Caco-2 (cell line): ENCODE measurements at regions not wholly inside any gene's neighbourhood (a gene's known extent, or its start where the extent isn't known, plus 50 kb on each side); places are given as distances from the start of the nearest gene placed in this dataset.

Source experiments
- BruUV-seq: library from RNA; stranded (reverse); fragments of 400-500 nt; replicated peaks from 2 replicates; lab custom pipeline; 2021; lab: Mats Ljungman, UMichigan
- CTCF ChIA-PET: fragments of 300-600 bp; sonication (Branson Sonifier 250); formaldehyde crosslinking; loops from one replicate; lab custom pipeline; 2022; ENCODE audit warnings: antibody characterized with exemption; lab: Charles Lee
- POLR2A ChIA-PET: fragments of 300-600 bp; sonication (Branson Sonifier 250); formaldehyde crosslinking; loops from one replicate; lab custom pipeline; 2022; ENCODE audit warnings: antibody characterized with exemption; lab: Charles Lee
- DNase-seq, 2 experiments: peaks; one replicate each; pipeline versions ENCODE4 v3.0.0 to v3.0.0-alpha.2; 2020 to 2022
- H3K27me3 ChIP-seq: replicated peaks from 2 replicates; pipeline ENCODE4 v1.6.0; 2011; ENCODE audit warnings: low read length; ENCODE audit not compliant: control insufficient read depth, insufficient read depth
- H3K36me3 ChIP-seq: 2 replicates; pipeline ENCODE4 v1.5.1; 2011; ENCODE audit warnings: low read length; ENCODE audit not compliant: control insufficient read depth, insufficient read depth
- H3K4me1 ChIP-seq: fragments of 250-450 bp; sonication (Bioruptor Pico); 2 replicates; pipeline ENCODE4 v1.5.1; 2020; ENCODE audit warnings: mild to moderate bottlenecking
- H3K4me3 ChIP-seq: 2 replicates; pipeline ENCODE4 v1.5.1; 2011; ENCODE audit warnings: low read depth, mild to moderate bottlenecking, control low read depth, low read length
- H3K9me3 ChIP-seq: fragments of 250-450 bp; sonication (Bioruptor Pico); 2 replicates; pipeline ENCODE4 v1.5.1; 2020; ENCODE audit warnings: mild to moderate bottlenecking, moderate library complexity
- H3K27ac Mint-ChIP-seq: one replicate; pipeline ENCODE4 v1.8.0; 2022; ENCODE audit warnings: mixed read lengths; ENCODE audit not compliant: unreplicated experiment
- H3K27me3 Mint-ChIP-seq: one replicate; pipeline ENCODE4 v1.8.0; 2022; ENCODE audit warnings: mixed read lengths; ENCODE audit not compliant: insufficient read depth, unreplicated experiment
- H3K36me3 Mint-ChIP-seq: one replicate; pipeline ENCODE4 v1.8.0; 2022; ENCODE audit warnings: mild to moderate bottlenecking, mixed read lengths; ENCODE audit not compliant: insufficient read depth, unreplicated experiment
- H3K4me1 Mint-ChIP-seq: one replicate; pipeline ENCODE4 v1.8.0; 2022; ENCODE audit warnings: low read depth, mixed read lengths; ENCODE audit not compliant: unreplicated experiment
- H3K4me3 Mint-ChIP-seq: one replicate; pipeline ENCODE4 v1.8.0; 2022; ENCODE audit warnings: mild to moderate bottlenecking, moderate library complexity, mixed read lengths; ENCODE audit not compliant: unreplicated experiment
- H3K9me3 Mint-ChIP-seq: one replicate; pipeline ENCODE4 v1.8.0; 2022; ENCODE audit warnings: mixed read lengths; ENCODE audit not compliant: unreplicated experiment
- intact Hi-C: fragments of 100-400 bp; cut with micrococcal nuclease; formaldehyde crosslinking; loops from one replicate; pipeline ENCODE4 v1.10.0; 2022; ENCODE audit not compliant: unreplicated experiment
- TF ChIP-seq, protein P1 (sequence below), 2 experiments: fragments of 200-600 bp in 1 of 2; IDR thresholded peaks; 1 replicate in 1 of 2; 2 replicates in 1 of 2; pipeline versions ENCODE4 v1.5.1 to v1.8.0; 2011 to 2022; ENCODE audit warnings: antibody characterized with exemption in 1 of 2, control low read depth in 1 of 2, inconsistent platforms in 1 of 2, low read depth in 1 of 2, low read length in 1 of 2, mild to moderate bottlenecking in 1 of 2, moderate library complexity in 1 of 2; ENCODE audit not compliant: insufficient read depth in 1 of 2, severe bottlenecking in 1 of 2, unreplicated experiment in 1 of 2

GRCh38 chr16:50982808-50983207, 168.3 kb downstream of the SALL1 start:
- Mint-ChIP-seq H3K4me3 (no peak overlapping the region), H3K27ac (no peak overlapping the region), H3K9me3 (no peaks in the 10 kb centered on the region), H3K27me3 (peaks cover 4% of the 10 kb centered on the region), H3K4me1 (no peaks in the 10 kb centered on the region), H3K36me3 (peaks cover 5% of the 10 kb centered on the region)
- Histone ChIP-seq H3K4me3 (no peak overlapping the region), H3K4me1 (no peaks in the 10 kb centered on the region; the same call in 1 of the 2 replicates), H3K27me3 (no peaks in the 10 kb centered on the region), H3K9me3 (no peaks in the 10 kb centered on the region; the same call in 1 of the 2 replicates), H3K36me3 (no peaks in the 10 kb centered on the region)
- no peak for DNase-seq
- TF ChIP-seq, protein P1, sequence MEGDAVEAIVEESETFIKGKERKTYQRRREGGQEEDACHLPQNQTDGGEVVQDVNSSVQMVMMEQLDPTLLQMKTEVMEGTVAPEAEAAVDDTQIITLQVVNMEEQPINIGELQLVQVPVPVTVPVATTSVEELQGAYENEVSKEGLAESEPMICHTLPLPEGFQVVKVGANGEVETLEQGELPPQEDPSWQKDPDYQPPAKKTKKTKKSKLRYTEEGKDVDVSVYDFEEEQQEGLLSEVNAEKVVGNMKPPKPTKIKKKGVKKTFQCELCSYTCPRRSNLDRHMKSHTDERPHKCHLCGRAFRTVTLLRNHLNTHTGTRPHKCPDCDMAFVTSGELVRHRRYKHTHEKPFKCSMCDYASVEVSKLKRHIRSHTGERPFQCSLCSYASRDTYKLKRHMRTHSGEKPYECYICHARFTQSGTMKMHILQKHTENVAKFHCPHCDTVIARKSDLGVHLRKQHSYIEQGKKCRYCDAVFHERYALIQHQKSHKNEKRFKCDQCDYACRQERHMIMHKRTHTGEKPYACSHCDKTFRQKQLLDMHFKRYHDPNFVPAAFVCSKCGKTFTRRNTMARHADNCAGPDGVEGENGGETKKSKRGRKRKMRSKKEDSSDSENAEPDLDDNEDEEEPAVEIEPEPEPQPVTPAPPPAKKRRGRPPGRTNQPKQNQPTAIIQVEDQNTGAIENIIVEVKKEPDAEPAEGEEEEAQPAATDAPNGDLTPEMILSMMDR (IDR thresholded peaks at IDR 0.05; ENCODE audit: insufficient read depth in 1 of 2, low read depth in 1 of 2, low read length in 1 of 2, severe bottlenecking in 1 of 2, unreplicated experiment in 1 of 2): no peak
- POLR2A ChIA-PET: no interaction called here
- CTCF ChIA-PET: no interaction called here
- intact Hi-C loops: no loop called here
- BruUV-seq: no TSS peak

- no TSS peak for BruUV-seq
- Histone ChIP-seq H3K9me3 (no peaks in the 10 kb centered on the region; the same call in 1 of the 2 replicates), H3K4me3 (no peak overlapping the region), H3K27me3 (no peaks in the 10 kb centered on the region), H3K36me3 (no peaks in the 10 kb centered on the region), H3K4me1 (no peaks in the 10 kb centered on the region; the same call in 1 of the 2 replicates)
- ChIA-PET POLR2A (no interaction called here), CTCF (no interaction called here)
- H3K36me3 Mint-ChIP-seq: peaks cover 5% of the 10 kb centered on the region
- no peak overlapping the region for H3K27ac Mint-ChIP-seq
- no peak overlapping the region for H3K4me3 Mint-ChIP-seq
- DNase-seq: no peak
- no peaks in the 10 kb centered on the region for H3K9me3 Mint-ChIP-seq
- no peaks in the 10 kb centered on the region for H3K4me1 Mint-ChIP-seq
- intact Hi-C loops: no loop called here
- peaks cover 4% of the 10 kb centered on the region for H3K27me3 Mint-ChIP-seq
- TF ChIP-seq, protein P1 (IDR thresholded peaks at IDR 0.05; ENCODE audit: insufficient read depth in 1 of 2, low read depth in 1 of 2, low read length in 1 of 2, severe bottlenecking in 1 of 2, unreplicated experiment in 1 of 2): no peak
Measured at GRCh38 chr16:50981951-50982350, 169.1 kb downstream of the SALL1 start.

DNA sequence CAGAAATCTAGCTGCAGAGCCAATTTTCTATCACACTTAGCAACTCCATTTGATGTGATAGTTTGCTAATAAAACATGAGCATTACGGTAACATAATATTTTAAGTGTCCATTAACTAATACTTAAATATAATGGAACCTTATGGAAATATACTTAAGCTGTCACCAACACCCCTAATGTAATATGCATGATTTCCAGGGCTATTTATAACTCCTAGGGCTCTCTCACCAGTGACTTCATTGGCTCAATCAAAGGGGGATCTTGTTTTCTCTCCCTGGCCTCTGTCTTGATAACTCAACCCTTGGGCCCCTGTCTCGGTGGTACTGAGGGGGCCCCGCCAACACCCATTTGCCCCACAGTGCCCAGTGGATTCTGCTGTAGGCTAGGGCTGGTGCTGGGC, 170.4 kb downstream of the SALL1 start:
- TF ChIP-seq, protein P1 (IDR thresholded peaks at IDR 0.05; ENCODE audit: insufficient read depth in 1 of 2, low read depth in 1 of 2, low read length in 1 of 2, severe bottlenecking in 1 of 2, unreplicated experiment in 1 of 2): no peak
- intact Hi-C loops: no loop called here
- Mint-ChIP-seq H3K4me1 (no peaks in the 10 kb centered on the region), H3K4me3 (no peak overlapping the region), H3K27ac (no peak overlapping the region), H3K36me3 (peaks cover 5% of the 10 kb centered on the region), H3K9me3 (no peaks in the 10 kb centered on the region), H3K27me3 (peaks cover 6% of the 10 kb centered on the region)
- no peak for DNase-seq
- ChIA-PET POLR2A (no interaction called here), CTCF (no interaction called here)
- Histone ChIP-seq H3K36me3 (no peaks in the 10 kb centered on the region), H3K4me1 (no peaks in the 10 kb centered on the region; the same call in 1 of the 2 replicates), H3K9me3 (no peaks in the 10 kb centered on the region; the same call in 1 of the 2 replicates), H3K4me3 (no peak overlapping the region), H3K27me3 (no peaks in the 10 kb centered on the region)
- no TSS peak for BruUV-seq
